Keratinocyte (primary cell): ENCODE measurements at regions not wholly inside any gene's neighbourhood (a gene's known extent, or its start where the extent isn't known, plus 50 kb on each side); places are given as distances from the start of the nearest gene placed in this dataset.

ENCODE experiments used
- DNase-seq: peaks from one replicate; pipeline ENCODE4 v3.0.0-alpha.2; 2011; ENCODE audit warnings: low read depth, missing footprints, low spot score
- FAIRE-seq: peaks from 2 replicates; lab custom pipeline; 2011; peaks lifted over from hg19 to GRCh38; lab: Jason Lieb, UNC
- H2AFZ ChIP-seq: 2 replicates; pipeline ENCODE4 v1.6.0; 2012; ENCODE audit warnings: low read length, control low read depth, inconsistent platforms; ENCODE audit not compliant: control insufficient read depth
- H3K27ac ChIP-seq: 2 replicates; pipeline ENCODE4 v1.5.1; 2011; ENCODE audit warnings: low read length; ENCODE audit not compliant: control insufficient read depth, insufficient read depth
- H3K27me3 ChIP-seq: 3 replicates; pipeline ENCODE4 v1.6.0; 2011; ENCODE audit warnings: low read length; ENCODE audit not compliant: control insufficient read depth, insufficient read depth; ENCODE audit errors: extremely low read depth
- H3K36me3 ChIP-seq, 2 experiments: 2 replicates in 1 of 2; 3 replicates in 1 of 2; pipeline ENCODE4 v1.5.1; 2011; ENCODE audit warnings: low read length in 2 of 2, mild to moderate bottlenecking in 1 of 2; ENCODE audit not compliant: control insufficient read depth in 2 of 2, insufficient read depth in 2 of 2; ENCODE audit errors: extremely low read depth in 1 of 2
- H3K4me1 ChIP-seq: 3 replicates; pipeline ENCODE4 v1.5.1; 2011; ENCODE audit warnings: low read length; ENCODE audit not compliant: control insufficient read depth, insufficient read depth; ENCODE audit errors: extremely low read depth
- H3K4me2 ChIP-seq: 3 replicates; pipeline ENCODE4 v1.6.0; 2011; ENCODE audit warnings: low read depth, low read length; ENCODE audit not compliant: control insufficient read depth, insufficient read depth; ENCODE audit errors: extremely low read depth
- H3K4me3 ChIP-seq, 3 experiments: fragments of 200-600 bp in 1 of 3; sonication (generic) in 1 of 3; 2 replicates in 2 of 3; 3 replicates in 1 of 3; pipeline ENCODE4 v1.5.1; 2011 to 2016; ENCODE audit warnings: low read length in 3 of 3, mild to moderate bottlenecking in 3 of 3, control low read depth in 2 of 3, inconsistent platforms in 1 of 3, low read depth in 1 of 3, mixed read lengths in 1 of 3, mixed run types in 1 of 3, moderate library complexity in 1 of 3; ENCODE audit not compliant: control insufficient read depth in 2 of 3, insufficient read depth in 2 of 3; ENCODE audit errors: extremely low read depth in 1 of 3
- H3K79me2 ChIP-seq: 2 replicates; pipeline ENCODE4 v1.6.0; 2012; ENCODE audit warnings: low read length; ENCODE audit not compliant: control insufficient read depth, insufficient read depth
- H3K9ac ChIP-seq: 3 replicates; pipeline ENCODE4 v1.6.0; 2011; ENCODE audit warnings: low read length; ENCODE audit not compliant: control insufficient read depth, insufficient read depth; ENCODE audit errors: extremely low read depth
- H3K9me1 ChIP-seq: 3 replicates; pipeline ENCODE4 v1.6.0; 2011; ENCODE audit warnings: low read length; ENCODE audit not compliant: control insufficient read depth, insufficient read depth; ENCODE audit errors: extremely low read depth
- H3K9me3 ChIP-seq: 2 replicates; pipeline ENCODE4 v1.5.1; 2012; ENCODE audit warnings: low read depth, low read length; ENCODE audit not compliant: control insufficient read depth
- H4K20me1 ChIP-seq: 3 replicates; pipeline ENCODE4 v1.6.0; 2011; ENCODE audit warnings: low read length; ENCODE audit not compliant: control insufficient read depth, insufficient read depth; ENCODE audit errors: extremely low read depth
- EZH2 ChIP-seq: IDR thresholded peaks from one replicate; pipeline ENCODE4 v1.6.1; 2012; ENCODE audit warnings: inconsistent platforms, mild to moderate bottlenecking, low read length, moderate library complexity
- dilution Hi-C: fragments of 300-500 bp; cut with MboI; formaldehyde crosslinking; loops from one replicate; pipeline ENCODE4 v1.7.0; 2020; ENCODE audit warnings: low sequenced_read_pairs; ENCODE audit not compliant: extremely low pct_ligation_motif_present
- TF ChIP-seq, protein P1 (sequence below), 3 experiments: IDR thresholded peaks in 1 of 3; conservative IDR thresholded peaks in 1 of 3; optimal IDR thresholded peaks in 1 of 3; 2 replicates in 2 of 3; 3 replicates in 1 of 3; pipeline versions ENCODE3 to v1.5.1; 2011; ENCODE audit warnings: low read length in 3 of 3, mild to moderate bottlenecking in 3 of 3, moderate library complexity in 2 of 3, control low read depth in 1 of 3, inconsistent platforms in 1 of 3; ENCODE audit not compliant: insufficient read depth in 2 of 3; ENCODE audit errors: extremely low read depth in 1 of 3

GRCh38 chr14:98684468-98684867 is 587.5 kb downstream of the BCL11B start:
- H4K20me1 ChIP-seq = no peaks in the 10 kb centered on the region
- H3K36me3 ChIP-seq = no peaks in the 10 kb centered on the region
- FAIRE-seq (no peak), DNase-seq (no peak)
- no peak overlapping the region for H2AFZ ChIP-seq
- no peak overlapping the region for H3K27ac ChIP-seq
- TF ChIP-seq EZH2 = no peak
- TF ChIP-seq, protein P1, sequence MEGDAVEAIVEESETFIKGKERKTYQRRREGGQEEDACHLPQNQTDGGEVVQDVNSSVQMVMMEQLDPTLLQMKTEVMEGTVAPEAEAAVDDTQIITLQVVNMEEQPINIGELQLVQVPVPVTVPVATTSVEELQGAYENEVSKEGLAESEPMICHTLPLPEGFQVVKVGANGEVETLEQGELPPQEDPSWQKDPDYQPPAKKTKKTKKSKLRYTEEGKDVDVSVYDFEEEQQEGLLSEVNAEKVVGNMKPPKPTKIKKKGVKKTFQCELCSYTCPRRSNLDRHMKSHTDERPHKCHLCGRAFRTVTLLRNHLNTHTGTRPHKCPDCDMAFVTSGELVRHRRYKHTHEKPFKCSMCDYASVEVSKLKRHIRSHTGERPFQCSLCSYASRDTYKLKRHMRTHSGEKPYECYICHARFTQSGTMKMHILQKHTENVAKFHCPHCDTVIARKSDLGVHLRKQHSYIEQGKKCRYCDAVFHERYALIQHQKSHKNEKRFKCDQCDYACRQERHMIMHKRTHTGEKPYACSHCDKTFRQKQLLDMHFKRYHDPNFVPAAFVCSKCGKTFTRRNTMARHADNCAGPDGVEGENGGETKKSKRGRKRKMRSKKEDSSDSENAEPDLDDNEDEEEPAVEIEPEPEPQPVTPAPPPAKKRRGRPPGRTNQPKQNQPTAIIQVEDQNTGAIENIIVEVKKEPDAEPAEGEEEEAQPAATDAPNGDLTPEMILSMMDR (optimal IDR thresholded peaks at IDR 0.05 in 1 of 3, IDR thresholded peaks at IDR 0.05 in 1 of 3, conservative IDR thresholded peaks at IDR 0.05 in 1 of 3; ENCODE audit: extremely low read depth in 1 of 3, insufficient read depth in 2 of 3, low read length in 3 of 3) = no peak
- H3K4me2 ChIP-seq = no peak overlapping the region
- H3K9ac ChIP-seq = no peak overlapping the region
- no peaks in the 10 kb centered on the region for H3K9me3 ChIP-seq
- H3K9me1 ChIP-seq = no peaks in the 10 kb centered on the region
- H3K4me1 ChIP-seq = no peaks in the 10 kb centered on the region
- no peak overlapping the region for H3K4me3 ChIP-seq
- dilution Hi-C loops = no loop called here
- no peaks in the 10 kb centered on the region for H3K27me3 ChIP-seq
- no peaks in the 10 kb centered on the region for H3K79me2 ChIP-seq

DNA sequence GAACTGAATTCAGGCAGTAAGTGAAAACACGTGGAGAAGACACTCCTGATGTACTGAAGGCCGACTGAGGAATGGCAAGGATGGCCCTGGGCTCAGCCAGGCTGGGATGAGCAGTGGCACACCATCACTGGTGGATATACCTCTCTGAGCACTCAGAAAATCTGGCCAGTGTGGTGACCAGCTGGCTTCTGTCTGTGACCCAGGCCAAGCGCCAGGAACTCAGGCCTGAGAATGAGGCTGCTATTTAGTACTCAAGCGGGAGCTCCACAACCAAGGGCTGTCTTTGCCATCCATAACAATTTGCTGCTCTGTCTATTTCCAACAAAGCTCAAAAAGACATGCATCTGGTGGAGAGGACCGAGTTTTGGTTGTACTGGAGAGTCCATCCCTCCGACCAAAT is 586.3 kb downstream of the BCL11B start:
- H2AFZ ChIP-seq = no peak overlapping the region
- H3K4me1 ChIP-seq = no peaks in the 10 kb centered on the region
- TF ChIP-seq EZH2 = no peak
- TF ChIP-seq, protein P1 (optimal IDR thresholded peaks at IDR 0.05 in 1 of 3, IDR thresholded peaks at IDR 0.05 in 1 of 3, conservative IDR thresholded peaks at IDR 0.05 in 1 of 3; ENCODE audit: extremely low read depth in 1 of 3, insufficient read depth in 2 of 3, low read length in 3 of 3) = no peak
- H3K36me3 ChIP-seq = no peaks in the 10 kb centered on the region
- H3K9me3 ChIP-seq = no peaks in the 10 kb centered on the region
- H3K9ac ChIP-seq = no peak overlapping the region
- no peaks in the 10 kb centered on the region for H4K20me1 ChIP-seq
- dilution Hi-C loops = no loop called here
- FAIRE-seq (no peak), DNase-seq (no peak)
- no peak overlapping the region for H3K27ac ChIP-seq
- no peak overlapping the region for H3K4me3 ChIP-seq
- no peak overlapping the region for H3K4me2 ChIP-seq
- H3K9me1 ChIP-seq = no peaks in the 10 kb centered on the region
- no peaks in the 10 kb centered on the region for H3K27me3 ChIP-seq
- no peaks in the 10 kb centered on the region for H3K79me2 ChIP-seq
